ENCODE measurements at regions not wholly inside any gene's neighbourhood (a gene's known extent, or its start where the extent isn't known, plus 50 kb on each side); places are given as distances from the start of the nearest gene placed in this dataset.
"Not testable (repeated sequence)": the region's sequence is repeated elsewhere in the genome, so short reads cannot be mapped to it uniquely, and the experiment has no call there.

GRCh38 chrX:109790511-109790910, 57.5 kb upstream of the ACSL4 start:
- TF ChIP-seq EZH2 (IDR thresholded peaks at IDR 0.05; ENCODE audit: low read depth); CTCF (conservative IDR thresholded peaks at IDR 0.05): not testable (repeated sequence)
